ENCODE measurements at regions not wholly inside any gene's neighbourhood (a gene's known extent, or its start where the extent isn't known, plus 50 kb on each side); places are given as distances from the start of the nearest gene placed in this dataset.

- Histone ChIP-seq H3K9ac (ENCODE audit: low read depth, low read length) (no peak overlapping the region), H3K27me3 (ENCODE audit: insufficient read depth, low read length) (no peaks in the 10 kb centered on the region), H3K27ac (ENCODE audit: low read depth, low read length) (no peak overlapping the region), H3K9me3 (ENCODE audit: insufficient read depth, low read depth, low read length) (no peaks in the 10 kb centered on the region), H3K36me3 (ENCODE audit: insufficient read depth, low read length) (no peaks in the 10 kb centered on the region), H3K4me3 (ENCODE audit: low read length) (no peak overlapping the region), H3K4me1 (ENCODE audit: insufficient read depth, low read length) (no peaks in the 10 kb centered on the region)
- WGBS: 91% methylated on average over 10 of the region's 10 CpGs
These were observed 294.7 kb downstream of the FBXO15 start for GRCh38 chr18:73852789-73853549.

- Histone ChIP-seq H3K9ac (ENCODE audit: low read depth, low read length) (no peak overlapping the region), H3K9me3 (ENCODE audit: insufficient read depth, low read depth, low read length) (no peaks in the 10 kb centered on the region), H3K4me3 (ENCODE audit: low read length) (no peak overlapping the region), H3K36me3 (ENCODE audit: insufficient read depth, low read length) (no peaks in the 10 kb centered on the region), H3K27ac (ENCODE audit: low read depth, low read length) (no peak overlapping the region), H3K27me3 (ENCODE audit: insufficient read depth, low read length) (no peaks in the 10 kb centered on the region), H3K4me1 (ENCODE audit: insufficient read depth, low read length) (no peaks in the 10 kb centered on the region; the same call in 1 of the 2 replicates)
- 91% methylated on average over 5 of the region's 5 CpGs for WGBS
These were observed 296.9 kb downstream of the FBXO15 start for GRCh38 chr18:73850782-73851181.

GRCh38 chr18:73848656-73849055 is 299.0 kb downstream of the FBXO15 start:
- Histone ChIP-seq H3K4me3 (ENCODE audit: low read length) (no peak overlapping the region), H3K4me1 (ENCODE audit: insufficient read depth, low read length) (no peaks in the 10 kb centered on the region; the same call in 1 of the 2 replicates), H3K36me3 (ENCODE audit: insufficient read depth, low read length) (no peaks in the 10 kb centered on the region), H3K9me3 (ENCODE audit: insufficient read depth, low read depth, low read length) (no peaks in the 10 kb centered on the region), H3K27ac (ENCODE audit: low read depth, low read length) (no peak overlapping the region), H3K27me3 (ENCODE audit: insufficient read depth, low read length) (no peaks in the 10 kb centered on the region), H3K9ac (ENCODE audit: low read depth, low read length) (no peak overlapping the region)

DNA sequence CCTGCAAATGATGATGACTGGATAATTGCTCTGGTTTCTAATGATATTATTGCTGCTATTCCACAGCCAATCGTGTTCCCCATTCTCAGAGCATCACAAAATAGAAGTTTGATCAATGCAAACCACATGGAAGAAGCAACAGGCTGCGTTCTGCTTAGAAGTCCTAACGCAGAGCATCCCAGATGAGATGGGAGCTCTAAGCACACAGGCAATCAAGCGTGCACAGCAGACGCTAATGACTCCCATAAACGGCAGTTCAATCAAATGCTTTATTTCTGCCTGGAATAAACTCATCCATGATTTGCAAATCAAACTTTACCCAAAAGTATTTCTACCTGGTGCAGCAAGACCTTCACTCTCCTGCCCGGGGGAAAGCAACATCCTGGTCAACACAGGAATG is 304.2 kb downstream of the FBXO15 start:
- H3K9me3 ChIP-seq (ENCODE audit: insufficient read depth, low read depth, low read length): no peaks in the 10 kb centered on the region
- no peak overlapping the region for H3K27ac ChIP-seq (ENCODE audit: low read depth, low read length)
- H3K27me3 ChIP-seq (ENCODE audit: insufficient read depth, low read length): no peaks in the 10 kb centered on the region
- H3K4me3 ChIP-seq (ENCODE audit: low read length): no peak overlapping the region
- no peaks in the 10 kb centered on the region; the same call in 1 of the 2 replicates for H3K4me1 ChIP-seq (ENCODE audit: insufficient read depth, low read length)
- WGBS: 89% methylated on average over 7 of the region's 7 CpGs
- no peak overlapping the region for H3K9ac ChIP-seq (ENCODE audit: low read depth, low read length)
- H3K36me3 ChIP-seq (ENCODE audit: insufficient read depth, low read length): no peaks in the 10 kb centered on the region

DNA sequence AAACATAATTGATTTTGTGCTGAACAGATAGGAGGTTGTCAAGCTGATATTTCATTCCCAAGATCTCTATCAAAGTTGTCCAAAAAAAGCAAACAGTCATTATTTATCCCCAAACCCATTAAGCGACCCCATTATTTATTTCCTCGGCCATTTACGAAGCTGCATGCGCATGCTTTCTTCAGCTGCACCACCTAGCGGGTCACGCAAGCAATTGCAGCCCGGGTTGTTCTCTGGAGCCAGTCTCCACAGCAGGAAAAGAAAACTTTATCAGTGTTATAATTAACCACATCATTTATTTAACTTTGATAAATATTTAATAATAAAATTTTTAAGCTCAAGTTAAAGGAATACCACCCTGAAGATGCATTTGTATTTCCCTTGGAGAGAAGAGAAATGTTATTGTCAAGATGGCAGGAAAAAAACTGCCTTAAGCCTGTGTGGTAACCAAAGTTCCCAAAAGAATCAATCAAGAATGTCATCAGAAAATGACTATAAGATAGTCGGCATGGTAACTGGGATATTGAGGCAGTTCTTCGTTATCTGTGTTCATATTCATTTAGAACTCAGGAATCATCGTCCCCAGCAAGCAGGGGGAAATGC is 304.7 kb downstream of the FBXO15 start:
- Histone ChIP-seq H3K9me3 (ENCODE audit: insufficient read depth, low read depth, low read length) (no peaks in the 10 kb centered on the region), H3K27me3 (ENCODE audit: insufficient read depth, low read length) (no peaks in the 10 kb centered on the region), H3K9ac (ENCODE audit: low read depth, low read length) (no peak overlapping the region), H3K36me3 (ENCODE audit: insufficient read depth, low read length) (no peaks in the 10 kb centered on the region), H3K27ac (ENCODE audit: low read depth, low read length) (no peak overlapping the region), H3K4me1 (ENCODE audit: insufficient read depth, low read length) (no peaks in the 10 kb centered on the region; the same call in 1 of the 2 replicates), H3K4me3 (ENCODE audit: low read length) (no peak overlapping the region)
- WGBS: 30% methylated on average over 10 of the region's 10 CpGs

DNA sequence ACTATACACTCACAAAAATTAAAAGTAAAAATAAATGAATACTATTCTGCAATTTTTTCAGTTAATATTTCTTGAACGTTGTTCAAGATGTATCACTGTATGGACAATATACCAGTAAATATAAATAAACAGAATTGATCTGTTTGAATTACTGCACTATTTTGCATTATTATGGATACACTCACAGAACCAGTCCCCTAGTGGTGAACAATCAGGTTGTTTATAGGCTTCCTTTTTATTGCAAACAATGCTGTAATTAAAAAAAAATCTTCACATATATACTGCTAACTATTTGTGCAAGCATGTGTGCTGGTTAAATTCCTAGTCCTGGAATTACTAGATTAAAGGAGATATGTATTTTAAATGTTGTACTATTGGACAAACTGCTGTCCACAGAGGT is 306.0 kb downstream of the FBXO15 start:
- H3K4me1 ChIP-seq (ENCODE audit: insufficient read depth, low read length): no peaks in the 10 kb centered on the region; the same call in 1 of the 2 replicates
- WGBS: no CpG with 5 or more reads among the region's 1 CpG
- no peaks in the 10 kb centered on the region for H3K36me3 ChIP-seq (ENCODE audit: insufficient read depth, low read length)
- no peaks in the 10 kb centered on the region for H3K27me3 ChIP-seq (ENCODE audit: insufficient read depth, low read length)
- H3K27ac ChIP-seq (ENCODE audit: low read depth, low read length): no peak overlapping the region
- no peaks in the 10 kb centered on the region for H3K9me3 ChIP-seq (ENCODE audit: insufficient read depth, low read depth, low read length)
- no peak overlapping the region for H3K9ac ChIP-seq (ENCODE audit: low read depth, low read length)
- H3K4me3 ChIP-seq (ENCODE audit: low read length): no peak overlapping the region

DNA sequence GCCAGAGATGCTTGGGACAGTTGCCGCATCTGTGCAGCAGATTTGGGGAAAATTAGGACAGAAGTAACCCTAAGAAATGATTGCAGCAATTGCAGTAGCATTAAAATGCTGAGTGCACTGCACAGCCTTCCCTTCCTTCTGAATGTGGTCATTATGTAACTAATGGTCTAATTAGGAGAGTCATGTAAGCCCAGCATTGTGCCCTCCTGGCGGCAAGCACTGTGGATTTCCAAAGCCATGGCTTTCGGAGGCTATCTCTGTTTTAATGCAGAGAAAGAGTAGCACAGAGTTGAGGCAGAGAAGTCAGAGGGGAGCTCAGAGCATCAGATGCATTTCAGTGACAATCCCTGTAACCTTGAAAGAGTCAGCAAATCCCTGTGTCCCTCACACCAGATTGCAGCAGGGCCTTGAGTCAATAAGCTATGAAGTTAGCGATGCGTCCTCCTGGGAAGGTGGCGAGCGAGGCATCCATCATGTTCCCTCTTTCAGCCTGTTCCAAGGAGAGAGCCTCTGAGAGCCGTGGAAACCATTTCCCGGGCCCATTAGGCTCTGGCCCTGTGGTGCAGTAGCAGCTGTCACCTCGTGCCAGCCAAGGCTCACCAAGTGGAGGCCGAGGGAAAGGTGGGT is 307.2 kb downstream of the FBXO15 start:
- Histone ChIP-seq H3K9ac (ENCODE audit: low read depth, low read length) (no peak overlapping the region), H3K9me3 (ENCODE audit: insufficient read depth, low read depth, low read length) (no peaks in the 10 kb centered on the region), H3K27ac (ENCODE audit: low read depth, low read length) (no peak overlapping the region), H3K4me1 (ENCODE audit: insufficient read depth, low read length) (no peaks in the 10 kb centered on the region), H3K36me3 (ENCODE audit: insufficient read depth, low read length) (no peaks in the 10 kb centered on the region), H3K27me3 (ENCODE audit: insufficient read depth, low read length) (no peaks in the 10 kb centered on the region), H3K4me3 (ENCODE audit: low read length) (no peak overlapping the region)
- WGBS: 92% methylated on average over 11 of the region's 11 CpGs

GRCh38 chr18:73839441-73839840 is 308.2 kb downstream of the FBXO15 start:
- Histone ChIP-seq H3K27ac (ENCODE audit: low read depth, low read length) (no peak overlapping the region), H3K36me3 (ENCODE audit: insufficient read depth, low read length) (no peaks in the 10 kb centered on the region), H3K4me1 (ENCODE audit: insufficient read depth, low read length) (no peaks in the 10 kb centered on the region), H3K9ac (ENCODE audit: low read depth, low read length) (no peak overlapping the region), H3K27me3 (ENCODE audit: insufficient read depth, low read length) (no peaks in the 10 kb centered on the region), H3K4me3 (ENCODE audit: low read length) (no peak overlapping the region), H3K9me3 (ENCODE audit: insufficient read depth, low read depth, low read length) (no peaks in the 10 kb centered on the region)
- WGBS: 94% methylated on average over 4 of the region's 4 CpGs

DNA sequence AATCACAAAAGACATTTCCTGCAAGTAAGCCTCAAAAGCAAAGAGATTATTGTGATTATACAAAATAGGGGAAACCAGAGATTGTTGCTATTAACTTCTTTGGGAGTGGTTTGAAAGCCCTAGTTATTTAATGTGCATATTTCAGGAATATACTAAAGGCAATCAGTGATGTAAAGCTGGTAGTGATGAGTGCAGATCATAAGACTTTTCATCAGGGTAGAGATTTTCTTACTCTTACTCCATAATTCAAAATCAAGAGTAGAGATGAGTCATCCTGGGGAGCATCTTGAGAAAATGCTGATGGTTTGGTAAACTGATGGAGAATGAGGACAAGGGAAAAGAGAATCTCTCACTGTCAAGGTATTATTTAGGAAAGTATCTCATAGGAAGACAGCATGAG is 309.5 kb downstream of the FBXO15 start:
- H3K4me3 ChIP-seq (ENCODE audit: low read length): no peak overlapping the region
- H3K9me3 ChIP-seq (ENCODE audit: insufficient read depth, low read depth, low read length): no peaks in the 10 kb centered on the region
- H3K27me3 ChIP-seq (ENCODE audit: insufficient read depth, low read length): no peaks in the 10 kb centered on the region
- no peaks in the 10 kb centered on the region for H3K4me1 ChIP-seq (ENCODE audit: insufficient read depth, low read length)
- no peaks in the 10 kb centered on the region for H3K36me3 ChIP-seq (ENCODE audit: insufficient read depth, low read length)
- no peak overlapping the region for H3K9ac ChIP-seq (ENCODE audit: low read depth, low read length)
- no peak overlapping the region for H3K27ac ChIP-seq (ENCODE audit: low read depth, low read length)

GRCh38 chr18:73835656-73836364 is 311.8 kb downstream of the FBXO15 start:
- 85% methylated on average over 7 of the region's 8 CpGs for WGBS
- Histone ChIP-seq H3K4me3 (ENCODE audit: low read length) (no peak overlapping the region), H3K36me3 (ENCODE audit: insufficient read depth, low read length) (no peaks in the 10 kb centered on the region), H3K4me1 (ENCODE audit: insufficient read depth, low read length) (no peaks in the 10 kb centered on the region), H3K9me3 (ENCODE audit: insufficient read depth, low read depth, low read length) (no peaks in the 10 kb centered on the region), H3K9ac (ENCODE audit: low read depth, low read length) (no peak overlapping the region), H3K27me3 (ENCODE audit: insufficient read depth, low read length) (no peaks in the 10 kb centered on the region), H3K27ac (ENCODE audit: low read depth, low read length) (no peak overlapping the region)

DNA sequence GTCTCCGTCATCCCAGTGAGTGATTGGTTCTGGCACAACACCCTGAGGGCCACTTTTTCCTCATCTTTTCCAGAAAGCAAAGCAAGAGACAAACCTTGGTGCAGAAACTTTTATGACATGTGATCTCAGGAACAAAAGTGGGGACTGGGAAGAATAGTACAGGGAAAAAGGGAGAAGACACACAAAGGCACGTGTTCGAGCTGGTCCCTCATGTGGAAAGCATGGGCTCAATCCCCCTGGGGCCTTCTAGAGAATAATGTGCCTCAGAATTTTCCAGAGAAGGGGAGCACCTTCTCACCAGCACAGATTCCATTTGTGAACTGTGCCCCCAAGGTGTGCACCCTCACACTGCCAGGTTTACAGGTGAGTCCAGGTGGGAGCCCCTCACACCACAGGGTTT is 312.6 kb downstream of the FBXO15 start:
- no peaks in the 10 kb centered on the region for H3K4me1 ChIP-seq (ENCODE audit: insufficient read depth, low read length)
- no peak overlapping the region for H3K27ac ChIP-seq (ENCODE audit: low read depth, low read length)
- no peak overlapping the region for H3K4me3 ChIP-seq (ENCODE audit: low read length)
- no peaks in the 10 kb centered on the region for H3K36me3 ChIP-seq (ENCODE audit: insufficient read depth, low read length)
- no peaks in the 10 kb centered on the region for H3K9me3 ChIP-seq (ENCODE audit: insufficient read depth, low read depth, low read length)
- WGBS: 89% methylated on average over 3 of the region's 3 CpGs
- H3K9ac ChIP-seq (ENCODE audit: low read depth, low read length): no peak overlapping the region
- H3K27me3 ChIP-seq (ENCODE audit: insufficient read depth, low read length): no peaks in the 10 kb centered on the region
